ENCODE measurements at regions not wholly inside any gene's neighbourhood (a gene's known extent, or its start where the extent isn't known, plus 50 kb on each side); places are given as distances from the start of the nearest gene placed in this dataset.

DNA sequence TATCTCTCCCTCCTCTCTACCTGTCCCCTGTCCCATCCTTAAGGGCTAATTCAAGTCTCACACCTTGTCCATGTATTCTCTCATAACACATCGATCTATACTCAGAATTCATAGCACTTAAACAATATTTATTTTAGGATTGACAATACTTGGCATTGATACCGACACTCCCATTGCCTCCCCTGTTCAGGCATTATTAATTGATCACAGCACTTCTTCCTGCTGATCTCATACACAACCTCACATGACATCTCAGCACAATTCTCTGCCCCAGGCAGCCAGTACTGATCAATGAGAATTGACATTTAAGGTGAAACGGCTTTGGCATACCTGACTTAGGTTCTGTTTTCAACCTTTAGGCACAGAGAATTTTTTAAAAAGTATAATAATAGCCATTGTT is 582.4 kb upstream of the BRINP1 start:
- Histone ChIP-seq H3K27ac (no peak overlapping the region), H3K36me3 (no peaks in the 10 kb centered on the region), H3K4me3 (ENCODE audit: low read depth, low read length) (no peak overlapping the region), H3K27me3 (ENCODE audit: insufficient read depth, low read depth, severe bottlenecking) (no peaks in the 10 kb centered on the region), H3K9me3 (ENCODE audit: severe bottlenecking) (no peaks in the 10 kb centered on the region)
- DNase-seq = no peak
- TF ChIP-seq, protein P1, sequence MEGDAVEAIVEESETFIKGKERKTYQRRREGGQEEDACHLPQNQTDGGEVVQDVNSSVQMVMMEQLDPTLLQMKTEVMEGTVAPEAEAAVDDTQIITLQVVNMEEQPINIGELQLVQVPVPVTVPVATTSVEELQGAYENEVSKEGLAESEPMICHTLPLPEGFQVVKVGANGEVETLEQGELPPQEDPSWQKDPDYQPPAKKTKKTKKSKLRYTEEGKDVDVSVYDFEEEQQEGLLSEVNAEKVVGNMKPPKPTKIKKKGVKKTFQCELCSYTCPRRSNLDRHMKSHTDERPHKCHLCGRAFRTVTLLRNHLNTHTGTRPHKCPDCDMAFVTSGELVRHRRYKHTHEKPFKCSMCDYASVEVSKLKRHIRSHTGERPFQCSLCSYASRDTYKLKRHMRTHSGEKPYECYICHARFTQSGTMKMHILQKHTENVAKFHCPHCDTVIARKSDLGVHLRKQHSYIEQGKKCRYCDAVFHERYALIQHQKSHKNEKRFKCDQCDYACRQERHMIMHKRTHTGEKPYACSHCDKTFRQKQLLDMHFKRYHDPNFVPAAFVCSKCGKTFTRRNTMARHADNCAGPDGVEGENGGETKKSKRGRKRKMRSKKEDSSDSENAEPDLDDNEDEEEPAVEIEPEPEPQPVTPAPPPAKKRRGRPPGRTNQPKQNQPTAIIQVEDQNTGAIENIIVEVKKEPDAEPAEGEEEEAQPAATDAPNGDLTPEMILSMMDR (IDR thresholded peaks at IDR 0.05; ENCODE audit: low read depth, low read length) = no peak

GRCh38 chr9:119951090-119951489 is 581.9 kb upstream of the BRINP1 start:
- no peaks in the 10 kb centered on the region for H3K9me3 ChIP-seq (ENCODE audit: severe bottlenecking)
- DNase-seq = no peak
- H3K36me3 ChIP-seq = no peaks in the 10 kb centered on the region
- H3K4me3 ChIP-seq (ENCODE audit: low read depth, low read length) = no peak overlapping the region
- no peak overlapping the region for H3K27ac ChIP-seq
- no peaks in the 10 kb centered on the region for H3K27me3 ChIP-seq (ENCODE audit: insufficient read depth, low read depth, severe bottlenecking)
- TF ChIP-seq, protein P1 (IDR thresholded peaks at IDR 0.05; ENCODE audit: low read depth, low read length) = no peak

DNA sequence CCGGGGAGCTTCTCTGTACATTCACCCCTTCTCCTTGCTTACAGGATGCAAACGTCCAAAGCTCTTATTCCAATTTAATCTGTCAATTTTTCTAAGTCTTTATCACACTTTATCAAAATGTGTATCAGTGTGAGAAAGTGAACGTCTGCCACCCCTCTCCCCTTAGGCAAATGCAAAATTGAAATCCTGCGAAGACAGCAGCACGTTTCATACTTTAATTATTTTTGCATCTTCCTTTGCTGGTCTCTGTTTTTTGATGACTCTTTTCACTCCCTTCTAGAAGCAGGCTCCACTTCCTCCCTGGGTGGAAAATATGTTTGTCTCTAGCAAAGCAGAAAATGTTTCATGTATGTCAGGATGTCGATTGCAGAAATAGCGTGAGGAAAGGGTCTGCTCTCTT is 576.5 kb upstream of the BRINP1 start:
- H3K4me3 ChIP-seq (ENCODE audit: low read depth, low read length) = no peak overlapping the region
- H3K27ac ChIP-seq = no peak overlapping the region
- H3K9me3 ChIP-seq (ENCODE audit: severe bottlenecking) = no peaks in the 10 kb centered on the region
- no peaks in the 10 kb centered on the region for H3K27me3 ChIP-seq (ENCODE audit: insufficient read depth, low read depth, severe bottlenecking)
- no peaks in the 10 kb centered on the region for H3K36me3 ChIP-seq
- DNase-seq = no peak
- TF ChIP-seq, protein P1 (IDR thresholded peaks at IDR 0.05; ENCODE audit: low read depth, low read length) = no peak

DNA sequence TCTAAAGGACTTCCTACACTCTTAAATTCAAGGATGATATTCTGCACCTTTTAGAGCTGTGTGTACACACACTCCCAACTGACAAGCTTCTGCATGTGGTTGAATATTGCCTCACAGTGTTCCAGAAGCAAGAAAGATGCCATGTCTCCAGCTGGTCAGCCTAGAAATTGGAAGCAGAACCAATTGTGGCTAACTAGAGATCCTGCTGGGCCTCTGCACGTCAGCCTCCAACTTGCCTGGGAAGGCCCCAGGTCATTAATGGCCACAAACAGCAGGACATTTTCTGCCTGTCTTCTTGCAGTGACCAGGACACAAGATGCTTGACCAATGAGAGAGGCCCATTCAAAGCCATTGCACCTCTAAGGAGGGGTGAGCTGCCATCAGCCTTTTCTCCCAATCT is 571.9 kb upstream of the BRINP1 start:
- no peak overlapping the region for H3K27ac ChIP-seq
- TF ChIP-seq, protein P1 (IDR thresholded peaks at IDR 0.05; ENCODE audit: low read depth, low read length) = no peak
- DNase-seq = no peak
- no peaks in the 10 kb centered on the region for H3K36me3 ChIP-seq
- no peaks in the 10 kb centered on the region for H3K9me3 ChIP-seq (ENCODE audit: severe bottlenecking)
- no peak overlapping the region for H3K4me3 ChIP-seq (ENCODE audit: low read depth, low read length)
- no peaks in the 10 kb centered on the region for H3K27me3 ChIP-seq (ENCODE audit: insufficient read depth, low read depth, severe bottlenecking)

GRCh38 chr9:119938871-119939270 is 569.6 kb upstream of the BRINP1 start:
- Histone ChIP-seq H3K27ac (no peak overlapping the region), H3K4me3 (ENCODE audit: low read depth, low read length) (no peak overlapping the region), H3K36me3 (no peaks in the 10 kb centered on the region), H3K27me3 (ENCODE audit: insufficient read depth, low read depth, severe bottlenecking) (no peaks in the 10 kb centered on the region), H3K9me3 (ENCODE audit: severe bottlenecking) (no peaks in the 10 kb centered on the region)
- TF ChIP-seq, protein P1 (IDR thresholded peaks at IDR 0.05; ENCODE audit: low read depth, low read length) = no peak
- no peak for DNase-seq

DNA sequence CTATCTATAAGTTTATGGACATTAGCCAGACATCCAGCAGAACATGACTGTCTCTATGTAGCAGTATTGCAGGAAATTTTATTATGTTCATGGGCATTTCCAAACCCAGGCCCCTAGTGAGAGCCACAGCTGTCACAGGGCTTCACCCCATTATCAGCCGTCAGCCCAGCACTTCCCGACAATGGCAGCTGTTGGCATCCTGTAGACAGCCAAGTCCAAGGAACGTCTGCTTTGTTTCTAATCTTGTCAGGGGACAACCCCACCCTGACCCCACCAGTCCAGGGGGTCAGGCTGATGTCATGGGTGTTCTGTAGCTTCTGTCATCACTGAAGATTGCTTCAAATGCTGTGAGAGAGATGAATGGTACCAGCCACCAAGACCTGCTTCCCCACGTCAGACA is 565.3 kb upstream of the BRINP1 start:
- TF ChIP-seq, protein P1 (IDR thresholded peaks at IDR 0.05; ENCODE audit: low read depth, low read length) = no peak
- no peak for DNase-seq
- H3K27me3 ChIP-seq (ENCODE audit: insufficient read depth, low read depth, severe bottlenecking) = no peaks in the 10 kb centered on the region
- H3K27ac ChIP-seq = no peak overlapping the region
- no peaks in the 10 kb centered on the region for H3K36me3 ChIP-seq
- peaks cover 4% of the 10 kb centered on the region for H3K9me3 ChIP-seq (ENCODE audit: severe bottlenecking)
- no peak overlapping the region for H3K4me3 ChIP-seq (ENCODE audit: low read depth, low read length)
